Mucosa of stomach (tissue), 1 donor: ENCODE measurements at regions not wholly inside any gene's neighbourhood (a gene's known extent, or its start where the extent isn't known, plus 50 kb on each side); places are given as distances from the start of the nearest gene placed in this dataset.

ENCODE experiments used
- H3K27me3 ChIP-seq: one replicate; pipeline ENCODE4 v1.7.0; 2013; ENCODE audit warnings: mild to moderate bottlenecking, low read length; ENCODE audit not compliant: control insufficient read depth, insufficient read depth
- H3K36me3 ChIP-seq: one replicate; pipeline ENCODE4 v1.7.0; 2013; ENCODE audit warnings: low read length; ENCODE audit not compliant: control insufficient read depth, insufficient read depth
- H3K4me1 ChIP-seq: one replicate; pipeline ENCODE4 v1.7.0; 2013; ENCODE audit warnings: mild to moderate bottlenecking, low read length; ENCODE audit not compliant: control insufficient read depth, insufficient read depth
- H3K4me3 ChIP-seq: one replicate; pipeline ENCODE4 v1.7.0; 2013; ENCODE audit warnings: low read length
- H3K9ac ChIP-seq: one replicate; pipeline ENCODE4 v1.7.0; 2013; ENCODE audit warnings: mild to moderate bottlenecking, low read length, moderate library complexity
- H3K9me3 ChIP-seq: one replicate; pipeline ENCODE4 v1.7.0; 2013; ENCODE audit warnings: mild to moderate bottlenecking, low read length, moderate library complexity; ENCODE audit not compliant: control insufficient read depth
- donor health status: Pancreatic carcinoma.

- Histone ChIP-seq H3K9me3 (no peaks in the 10 kb centered on the region), H3K4me1 (peaks cover 18% of the 10 kb centered on the region), H3K36me3 (no peaks in the 10 kb centered on the region), H3K9ac (no peak overlapping the region), H3K4me3 (no peak overlapping the region), H3K27me3 (peaks cover 3% of the 10 kb centered on the region)
Measured at GRCh38 chr7:156143683-156144082, 331.4 kb upstream of the SHH start.

GRCh38 chr7:156143158-156143557 lies 330.9 kb upstream of the SHH start:
- H3K36me3 ChIP-seq = no peaks in the 10 kb centered on the region
- H3K9ac ChIP-seq = no peak overlapping the region
- no peaks in the 10 kb centered on the region for H3K9me3 ChIP-seq
- peaks cover 3% of the 10 kb centered on the region for H3K27me3 ChIP-seq
- H3K4me1 ChIP-seq = peaks cover 18% of the 10 kb centered on the region
- no peak overlapping the region for H3K4me3 ChIP-seq

GRCh38 chr7:156141941-156142340 lies 329.7 kb upstream of the SHH start:
- Histone ChIP-seq H3K36me3 (no peaks in the 10 kb centered on the region), H3K4me1 (peaks cover 6% of the 10 kb centered on the region), H3K9me3 (no peaks in the 10 kb centered on the region), H3K27me3 (peaks cover 3% of the 10 kb centered on the region), H3K4me3 (no peak overlapping the region), H3K9ac (no peak overlapping the region)

GRCh38 chr7:156140896-156141295 lies 328.6 kb upstream of the SHH start:
- Histone ChIP-seq H3K9me3 (no peaks in the 10 kb centered on the region), H3K4me3 (no peak overlapping the region), H3K27me3 (peaks cover 3% of the 10 kb centered on the region), H3K4me1 (no peaks in the 10 kb centered on the region), H3K9ac (no peak overlapping the region), H3K36me3 (no peaks in the 10 kb centered on the region)

- no peaks in the 10 kb centered on the region for H3K36me3 ChIP-seq
- no peak overlapping the region for H3K9ac ChIP-seq
- H3K4me1 ChIP-seq = no peaks in the 10 kb centered on the region
- H3K9me3 ChIP-seq = no peaks in the 10 kb centered on the region
- H3K4me3 ChIP-seq = no peak overlapping the region
- H3K27me3 ChIP-seq = peaks cover 3% of the 10 kb centered on the region
Measured at GRCh38 chr7:156140447-156140846, 328.2 kb upstream of the SHH start.

GRCh38 chr7:156139633-156140032 lies 327.4 kb upstream of the SHH start:
- no peaks in the 10 kb centered on the region for H3K4me1 ChIP-seq
- H3K9ac ChIP-seq = no peak overlapping the region
- H3K4me3 ChIP-seq = no peak overlapping the region
- peaks cover 3% of the 10 kb centered on the region for H3K27me3 ChIP-seq
- no peaks in the 10 kb centered on the region for H3K9me3 ChIP-seq
- no peaks in the 10 kb centered on the region for H3K36me3 ChIP-seq

- no peak overlapping the region for H3K9ac ChIP-seq
- H3K36me3 ChIP-seq = no peaks in the 10 kb centered on the region
- no peaks in the 10 kb centered on the region for H3K4me1 ChIP-seq
- no peak overlapping the region for H3K4me3 ChIP-seq
- no peaks in the 10 kb centered on the region for H3K9me3 ChIP-seq
- H3K27me3 ChIP-seq = peaks cover 2% of the 10 kb centered on the region
Measured at GRCh38 chr7:156139112-156139511, 326.8 kb upstream of the SHH start.

GRCh38 chr7:156131881-156132280 lies 319.6 kb upstream of the SHH start:
- H3K9me3 ChIP-seq = no peaks in the 10 kb centered on the region
- H3K9ac ChIP-seq = no peak overlapping the region
- H3K4me3 ChIP-seq = no peak overlapping the region
- no peaks in the 10 kb centered on the region for H3K27me3 ChIP-seq
- H3K4me1 ChIP-seq = no peaks in the 10 kb centered on the region
- H3K36me3 ChIP-seq = no peaks in the 10 kb centered on the region

GRCh38 chr7:156129522-156129921 lies 317.3 kb upstream of the SHH start:
- H3K27me3 ChIP-seq = no peaks in the 10 kb centered on the region
- H3K4me3 ChIP-seq = no peak overlapping the region
- no peaks in the 10 kb centered on the region for H3K9me3 ChIP-seq
- H3K4me1 ChIP-seq = no peaks in the 10 kb centered on the region
- no peaks in the 10 kb centered on the region for H3K36me3 ChIP-seq
- H3K9ac ChIP-seq = no peak overlapping the region

GRCh38 chr7:156128496-156128895 lies 316.2 kb upstream of the SHH start:
- no peaks in the 10 kb centered on the region for H3K4me1 ChIP-seq
- no peak overlapping the region for H3K4me3 ChIP-seq
- no peaks in the 10 kb centered on the region for H3K27me3 ChIP-seq
- H3K36me3 ChIP-seq = no peaks in the 10 kb centered on the region
- H3K9ac ChIP-seq = no peak overlapping the region
- H3K9me3 ChIP-seq = no peaks in the 10 kb centered on the region

GRCh38 chr7:156127166-156128134 lies 315.2 kb upstream of the SHH start:
- no peak overlapping the region for H3K4me3 ChIP-seq
- no peak overlapping the region for H3K9ac ChIP-seq
- no peaks in the 10 kb centered on the region for H3K36me3 ChIP-seq
- H3K27me3 ChIP-seq = no peaks in the 10 kb centered on the region
- no peaks in the 10 kb centered on the region for H3K9me3 ChIP-seq
- H3K4me1 ChIP-seq = no peaks in the 10 kb centered on the region

- Histone ChIP-seq H3K27me3 (no peaks in the 10 kb centered on the region), H3K4me3 (no peak overlapping the region), H3K9me3 (no peaks in the 10 kb centered on the region), H3K4me1 (no peaks in the 10 kb centered on the region), H3K36me3 (no peaks in the 10 kb centered on the region), H3K9ac (no peak overlapping the region)
Measured at GRCh38 chr7:156125841-156126730, 313.8 kb upstream of the SHH start.
